ENCODE measurements at regions not wholly inside any gene's neighbourhood (a gene's known extent, or its start where the extent isn't known, plus 50 kb on each side); places are given as distances from the start of the nearest gene placed in this dataset.

- peaks cover 14% of the 10 kb centered on the region for H3K27me3 Mint-ChIP-seq (ENCODE audit: insufficient read depth, unreplicated experiment)
- no peaks in the 10 kb centered on the region for H3K27me3 ChIP-seq (replicated peaks; ENCODE audit: control insufficient read depth, insufficient read depth, low read length)
- TF ChIP-seq CTCF (IDR thresholded peaks at IDR 0.05; ENCODE audit: insufficient read depth in 1 of 2, low read depth in 1 of 2, low read length in 1 of 2, severe bottlenecking in 1 of 2, unreplicated experiment in 1 of 2): no peak
- intact Hi-C loops (cut with micrococcal nuclease; ENCODE audit: unreplicated experiment): no loop called here
- no TSS peak for BruUV-seq (replicated peaks)
- ChIA-PET CTCF (no interaction called here), POLR2A (no interaction called here)
- H3K4me3 Mint-ChIP-seq (ENCODE audit: unreplicated experiment): no peak overlapping the region
- H3K36me3 Mint-ChIP-seq (ENCODE audit: insufficient read depth, unreplicated experiment): no peaks in the 10 kb centered on the region
- H3K27ac Mint-ChIP-seq (ENCODE audit: unreplicated experiment): no peak overlapping the region
- H3K4me1 Mint-ChIP-seq (ENCODE audit: low read depth, unreplicated experiment): no peaks in the 10 kb centered on the region
- H3K9me3 ChIP-seq: no peaks in the 10 kb centered on the region
- H3K4me1 ChIP-seq: no peaks in the 10 kb centered on the region
- H3K9me3 Mint-ChIP-seq (ENCODE audit: unreplicated experiment): no peaks in the 10 kb centered on the region
- H3K4me3 ChIP-seq (ENCODE audit: low read depth, low read length): no peak overlapping the region
- H3K36me3 ChIP-seq (ENCODE audit: control insufficient read depth, insufficient read depth, low read length): no peaks in the 10 kb centered on the region
- no peak for DNase-seq
Observed at GRCh38 chr5:1748271-1748670, 51.4 kb downstream of the MRPL36 start.

GRCh38 chr5:1747803-1748085 lies 51.9 kb downstream of the MRPL36 start:
- Mint-ChIP-seq H3K9me3 (ENCODE audit: unreplicated experiment) (no peaks in the 10 kb centered on the region), H3K36me3 (ENCODE audit: insufficient read depth, unreplicated experiment) (no peaks in the 10 kb centered on the region), H3K4me1 (ENCODE audit: low read depth, unreplicated experiment) (no peaks in the 10 kb centered on the region), H3K4me3 (ENCODE audit: unreplicated experiment) (no peak overlapping the region), H3K27me3 (ENCODE audit: insufficient read depth, unreplicated experiment) (peaks cover 12% of the 10 kb centered on the region), H3K27ac (ENCODE audit: unreplicated experiment) (no peak overlapping the region)
- intact Hi-C loops (cut with micrococcal nuclease; ENCODE audit: unreplicated experiment): no loop called here
- no peak overlapping the region for H3K4me3 ChIP-seq (ENCODE audit: low read depth, low read length)
- POLR2A ChIA-PET: no interaction called here
- H3K9me3 ChIP-seq: no peaks in the 10 kb centered on the region
- peak in 1 of 2 experiments; percentile 3 for DNase-seq
- TF ChIP-seq CTCF (IDR thresholded peaks at IDR 0.05; ENCODE audit: insufficient read depth in 1 of 2, low read depth in 1 of 2, low read length in 1 of 2, severe bottlenecking in 1 of 2, unreplicated experiment in 1 of 2): no peak
- no peaks in the 10 kb centered on the region for H3K4me1 ChIP-seq
- no peaks in the 10 kb centered on the region for H3K36me3 ChIP-seq (ENCODE audit: control insufficient read depth, insufficient read depth, low read length)
- no TSS peak for BruUV-seq (replicated peaks)
- CTCF ChIA-PET: no interaction called here
- no peaks in the 10 kb centered on the region for H3K27me3 ChIP-seq (replicated peaks; ENCODE audit: control insufficient read depth, insufficient read depth, low read length)

DNA sequence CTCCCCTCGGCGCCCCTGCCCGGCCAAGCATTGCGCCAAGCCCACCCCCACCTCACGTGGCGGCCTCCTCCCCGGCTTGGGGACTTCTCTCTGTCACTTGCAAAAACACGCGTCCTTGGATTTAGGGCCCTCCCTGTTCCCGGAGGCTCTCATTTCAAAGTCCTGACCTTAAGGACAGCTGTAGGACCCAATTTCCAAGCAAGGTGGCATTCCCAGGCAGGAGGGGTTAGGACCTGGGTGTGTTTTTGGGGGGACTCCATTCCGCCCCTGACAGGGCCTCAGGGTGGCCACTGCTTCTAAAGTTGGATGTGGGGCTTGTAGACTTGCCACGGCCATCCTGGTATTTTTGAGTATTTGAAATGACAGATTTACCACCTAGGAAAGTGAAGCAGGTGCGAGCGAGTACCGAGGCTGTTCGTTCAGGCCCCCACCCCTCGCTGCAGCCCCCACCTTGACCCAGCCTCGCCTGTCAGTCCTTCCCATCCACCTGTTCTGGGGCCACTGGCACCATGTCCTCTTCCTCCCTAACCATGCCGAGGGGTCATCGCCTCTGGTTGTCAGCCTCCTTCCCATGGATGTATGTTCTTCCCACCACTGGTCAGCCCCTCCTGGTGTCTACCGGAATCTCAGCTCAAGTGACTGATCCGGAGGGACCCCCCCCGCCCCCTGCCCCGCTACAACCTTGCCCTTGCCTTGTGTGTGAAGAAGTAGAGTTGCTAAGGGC lies 52.4 kb downstream of the MRPL36 start:
- intact Hi-C loops (cut with micrococcal nuclease; ENCODE audit: unreplicated experiment): no loop called here
- Mint-ChIP-seq H3K9me3 (ENCODE audit: unreplicated experiment) (peaks cover 5% of the 10 kb centered on the region), H3K36me3 (ENCODE audit: insufficient read depth, unreplicated experiment) (no peaks in the 10 kb centered on the region), H3K4me3 (ENCODE audit: unreplicated experiment) (no peak overlapping the region), H3K27me3 (ENCODE audit: insufficient read depth, unreplicated experiment) (peaks cover 12% of the 10 kb centered on the region), H3K4me1 (ENCODE audit: low read depth, unreplicated experiment) (no peaks in the 10 kb centered on the region), H3K27ac (ENCODE audit: unreplicated experiment) (no peak overlapping the region)
- no peaks in the 10 kb centered on the region for H3K27me3 ChIP-seq (replicated peaks; ENCODE audit: control insufficient read depth, insufficient read depth, low read length)
- peak in 1 of 2 experiments; percentile 15 for DNase-seq
- H3K4me3 ChIP-seq (ENCODE audit: low read depth, low read length): no peak overlapping the region
- no peak for TF ChIP-seq CTCF (IDR thresholded peaks at IDR 0.05; ENCODE audit: insufficient read depth in 1 of 2, low read depth in 1 of 2, low read length in 1 of 2, severe bottlenecking in 1 of 2, unreplicated experiment in 1 of 2)
- ChIA-PET CTCF (no interaction called here), POLR2A (no interaction called here)
- H3K9me3 ChIP-seq: no peaks in the 10 kb centered on the region
- no peaks in the 10 kb centered on the region for H3K36me3 ChIP-seq (ENCODE audit: control insufficient read depth, insufficient read depth, low read length)
- BruUV-seq (replicated peaks): no TSS peak
- no peaks in the 10 kb centered on the region for H3K4me1 ChIP-seq
